Psoas muscle (tissue), 7 donors: ENCODE measurements at regions not wholly inside any gene's neighbourhood (a gene's known extent, or its start where the extent isn't known, plus 50 kb on each side); places are given as distances from the start of the nearest gene placed in this dataset.
"Not testable (repeated sequence)": the region's sequence is repeated elsewhere in the genome, so short reads cannot be mapped to it uniquely, and the experiment has no call there.

ENCODE experiments used
- ATAC-seq, 4 donors: fragments of 200-7000 bp; cut with Tn5 transposase; one replicate each; pipeline ENCODE4 v1.9.1; 2020; ENCODE audit warnings: moderate library complexity in 3 of 4, mild to moderate bottlenecking in 2 of 4
- DNase-seq, 2 donors: peaks; one replicate each; pipeline ENCODE4 v3.0.0-alpha.2; 2020
- H3K27ac ChIP-seq: fragments of 200-600 bp; one replicate; pipeline ENCODE4 v1.8.0; 2022
- H3K27me3 ChIP-seq, 3 donors: fragments of 200-600 bp in 1 of 3; one replicate each; pipeline versions ENCODE4 v1.6.1 to v1.8.0; 2013 to 2022; ENCODE audit warnings: low read length in 2 of 3, mild to moderate bottlenecking in 2 of 3, moderate library complexity in 1 of 3; ENCODE audit not compliant: insufficient read depth in 3 of 3
- H3K36me3 ChIP-seq, 2 donors: fragments of 200-600 bp in 1 of 2; one replicate each; pipeline versions ENCODE4 v1.6.1 to v1.8.0; 2013 to 2022; ENCODE audit warnings: low read depth in 1 of 2, mild to moderate bottlenecking in 1 of 2, moderate library complexity in 1 of 2; ENCODE audit not compliant: insufficient read depth in 1 of 2
- H3K4me1 ChIP-seq: fragments of 200-600 bp; one replicate; pipeline ENCODE4 v1.8.0; 2022
- H3K4me3 ChIP-seq: fragments of 200-600 bp; one replicate; pipeline ENCODE4 v1.8.0; 2022; ENCODE audit warnings: mild to moderate bottlenecking
- H3K9me3 ChIP-seq: fragments of 200-600 bp; one replicate; pipeline ENCODE4 v1.8.0; 2022
- WGBS, 3 donors: extraction: QIAGEN DNeasy Blood & Tissue Kit; methylation state at CpG; one replicate each; pipeline versions ENCODE4 v1.1.6 to v1.1.7; 2013; 5-methylcytosine and 5-hydroxymethylcytosine counted together
- intact Hi-C, 2 donors: fragments of 100-400 bp; cut with DNase I; formaldehyde crosslinking; loops; one replicate each; pipeline versions ENCODE4 v1.11.0 to v1.14.2; 2022
- TF ChIP-seq, protein P1 (sequence below): fragments of 200-600 bp; IDR thresholded peaks from one replicate; pipeline ENCODE4 v1.8.0; 2022; ENCODE audit warnings: antibody characterized with exemption
- donor health status: healthy with polysubstance abuse.
- donor health status: DM: no; HTN: no; CAD: no; lungs with moderate emphysema.
- donor health status: Bipolar disorder and iron deficiency.
- donor health status: healthy.
- donor health status: DM: yes; HTN: yes; CAD: no.
- donor health status: DM: no; HTN: no; CAD: no.
- donor health status: DM: yes; HTN: yes; CAD: no.

DNA sequence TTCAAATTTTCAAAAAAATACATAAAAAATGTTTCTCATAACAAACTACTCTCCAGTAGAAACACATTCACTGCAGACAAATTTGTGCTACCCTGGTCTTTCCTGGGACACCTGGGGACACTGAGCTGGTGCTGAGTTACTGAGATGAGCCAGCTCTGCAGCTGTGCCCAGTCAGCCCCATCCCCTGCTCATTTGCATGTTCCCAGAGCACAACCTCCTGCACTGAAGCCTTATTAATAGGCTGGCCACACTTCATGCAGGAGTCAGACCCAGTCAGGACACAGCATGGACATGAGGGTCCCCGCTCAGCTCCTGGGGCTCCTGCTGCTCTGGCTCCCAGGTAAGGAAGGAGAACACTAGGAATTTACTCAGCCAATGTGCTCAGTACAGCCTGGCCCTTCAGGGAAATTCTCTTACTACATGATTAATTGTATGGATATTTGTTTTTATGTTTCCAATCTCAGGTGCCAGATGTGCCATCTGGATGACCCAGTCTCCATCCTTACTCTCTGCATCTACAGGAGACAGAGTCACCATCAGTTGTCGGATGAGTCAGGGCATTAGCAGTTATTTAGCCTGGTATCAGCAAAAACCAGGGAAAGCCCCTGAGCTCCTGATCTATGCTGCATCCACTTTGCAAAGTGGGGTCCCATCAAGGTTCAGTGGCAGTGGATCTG is 1529.3 kb downstream of the RPIA start:
- H3K9me3 ChIP-seq, H3K36me3 ChIP-seq, H3K4me1 ChIP-seq, H3K27ac ChIP-seq, H3K27me3 ChIP-seq, H3K4me3 ChIP-seq, DNase-seq, intact Hi-C loops, ATAC-seq: not testable (repeated sequence)
- WGBS, 3 donors = 81 to 89% (median 82%) methylated on average over 2 of the region's 2 CpGs

- intact Hi-C loops = no loop called here
- DNase-seq = no peak
- Histone ChIP-seq H3K4me3 (no peak overlapping the region), H3K27me3 (no peaks in the 10 kb centered on the region), H3K9me3 (no peaks in the 10 kb centered on the region), H3K36me3 (no peaks in the 10 kb centered on the region), H3K4me1 (no peaks in the 10 kb centered on the region), H3K27ac (no peak overlapping the region)
- ATAC-seq = no peak
- TF ChIP-seq, protein P1, sequence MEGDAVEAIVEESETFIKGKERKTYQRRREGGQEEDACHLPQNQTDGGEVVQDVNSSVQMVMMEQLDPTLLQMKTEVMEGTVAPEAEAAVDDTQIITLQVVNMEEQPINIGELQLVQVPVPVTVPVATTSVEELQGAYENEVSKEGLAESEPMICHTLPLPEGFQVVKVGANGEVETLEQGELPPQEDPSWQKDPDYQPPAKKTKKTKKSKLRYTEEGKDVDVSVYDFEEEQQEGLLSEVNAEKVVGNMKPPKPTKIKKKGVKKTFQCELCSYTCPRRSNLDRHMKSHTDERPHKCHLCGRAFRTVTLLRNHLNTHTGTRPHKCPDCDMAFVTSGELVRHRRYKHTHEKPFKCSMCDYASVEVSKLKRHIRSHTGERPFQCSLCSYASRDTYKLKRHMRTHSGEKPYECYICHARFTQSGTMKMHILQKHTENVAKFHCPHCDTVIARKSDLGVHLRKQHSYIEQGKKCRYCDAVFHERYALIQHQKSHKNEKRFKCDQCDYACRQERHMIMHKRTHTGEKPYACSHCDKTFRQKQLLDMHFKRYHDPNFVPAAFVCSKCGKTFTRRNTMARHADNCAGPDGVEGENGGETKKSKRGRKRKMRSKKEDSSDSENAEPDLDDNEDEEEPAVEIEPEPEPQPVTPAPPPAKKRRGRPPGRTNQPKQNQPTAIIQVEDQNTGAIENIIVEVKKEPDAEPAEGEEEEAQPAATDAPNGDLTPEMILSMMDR = no peak
- WGBS, 3 donors = 15 to 18% (median 18%) methylated on average over 1 of the region's 1 CpG
Measured at GRCh38 chr2:90221300-90221651, 1529.8 kb downstream of the RPIA start.

DNA sequence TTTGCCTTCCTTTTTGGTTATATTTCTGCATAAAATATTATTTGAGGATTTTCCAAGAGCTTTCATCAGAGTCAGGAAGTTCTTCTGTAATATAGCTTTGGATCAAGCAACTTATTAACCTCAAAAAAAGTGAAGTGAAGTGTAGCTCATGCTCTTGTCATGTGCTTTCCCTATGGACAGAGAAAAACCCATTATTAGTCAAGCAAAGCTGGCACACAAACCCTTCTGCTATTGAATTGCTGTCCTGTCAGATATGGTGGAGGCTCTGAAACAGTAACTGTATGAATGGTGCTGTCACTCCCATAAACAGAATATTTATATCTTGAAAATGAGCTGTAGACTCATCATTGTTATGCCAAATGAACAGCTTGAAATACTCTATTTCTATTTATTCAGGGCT is 1533.3 kb downstream of the RPIA start:
- H3K36me3 ChIP-seq, ATAC-seq, H3K4me1 ChIP-seq, H3K4me3 ChIP-seq, intact Hi-C loops, H3K9me3 ChIP-seq, DNase-seq, H3K27ac ChIP-seq, H3K27me3 ChIP-seq: not testable (repeated sequence)

DNA sequence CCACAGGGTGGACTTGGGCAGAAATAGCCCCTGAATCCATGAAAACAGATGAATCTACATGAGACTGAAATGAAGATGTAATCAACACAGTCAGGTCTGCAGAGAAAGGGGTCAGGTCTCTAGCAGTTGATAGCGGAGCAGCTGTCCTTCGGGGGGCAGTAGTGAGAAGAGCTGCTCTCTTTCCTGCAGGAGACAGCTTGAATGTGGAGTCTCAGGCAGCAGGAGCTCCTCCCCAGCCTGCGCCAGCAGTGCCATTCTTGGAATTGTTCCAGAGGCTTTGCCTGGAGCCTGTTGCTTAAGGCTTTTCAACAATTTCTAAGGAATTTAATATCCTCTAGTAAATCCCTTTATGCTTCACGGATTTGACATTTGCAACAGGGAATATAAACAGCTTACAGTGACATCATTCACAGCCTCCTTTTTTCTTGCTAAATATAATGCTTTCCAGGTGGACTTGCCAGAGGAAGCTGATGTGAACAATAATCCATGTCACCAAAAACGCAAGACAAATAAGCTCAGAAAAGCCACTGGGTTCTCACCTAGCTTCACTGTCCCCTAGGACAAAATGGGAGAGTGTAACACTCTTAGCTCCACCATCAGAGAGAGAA is 1535.1 kb downstream of the RPIA start:
- H3K9me3 ChIP-seq, DNase-seq, H3K4me3 ChIP-seq, intact Hi-C loops, H3K27me3 ChIP-seq, ATAC-seq, H3K4me1 ChIP-seq, H3K27ac ChIP-seq, H3K36me3 ChIP-seq: not testable (repeated sequence)
- 1 to 25% (median 12%) methylated on average over 4 to 5 of the region's 5 CpGs for WGBS, 3 donors

- H3K4me1 ChIP-seq, H3K9me3 ChIP-seq, DNase-seq, H3K4me3 ChIP-seq, H3K36me3 ChIP-seq, H3K27ac ChIP-seq, intact Hi-C loops, ATAC-seq, H3K27me3 ChIP-seq: not testable (repeated sequence)
- 79 to 86% (median 83%) methylated on average over 4 of the region's 4 CpGs for WGBS, 3 donors
Measured at GRCh38 chr2:90231199-90231598, 1539.7 kb downstream of the RPIA start.

GRCh38 chr2:90235452-90235851 is 1544.0 kb downstream of the RPIA start:
- H3K27me3 ChIP-seq, H3K4me1 ChIP-seq, H3K4me3 ChIP-seq, H3K9me3 ChIP-seq, DNase-seq, H3K36me3 ChIP-seq, H3K27ac ChIP-seq, ATAC-seq, intact Hi-C loops: not testable (repeated sequence)
- 20 to 50% (median 39%) methylated on average over 1 of the region's 1 CpG for WGBS, 3 donors

DNA sequence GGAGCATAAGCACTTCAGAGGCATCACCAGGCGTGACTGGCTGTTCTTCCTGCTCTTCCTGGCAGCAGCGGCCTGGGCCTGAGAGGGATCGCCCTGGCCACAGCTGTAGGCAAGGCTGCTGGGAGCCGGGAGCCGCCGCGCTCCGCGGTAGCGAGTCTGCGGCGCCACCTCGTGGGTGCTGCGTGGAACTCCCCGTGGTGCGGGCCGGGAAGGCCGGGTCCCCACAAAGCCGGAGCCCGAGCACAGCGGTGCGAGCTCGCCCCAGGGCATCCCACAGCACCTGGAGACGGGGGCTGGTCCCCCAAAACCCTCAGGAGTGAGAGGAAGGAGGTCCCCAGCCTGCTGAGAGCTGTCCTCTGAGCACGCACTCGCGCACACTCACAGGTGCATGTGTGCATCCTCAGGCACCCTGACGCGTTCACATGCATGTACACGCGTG is 1546.5 kb downstream of the RPIA start:
- WGBS, 3 donors = 24 to 50% (median 28%) methylated on average over 18 to 31 of the region's 31 CpGs
- DNase-seq (peak; percentile 62 to 83), ATAC-seq (peak in 1 of 4 donors; percentile 56)
- H3K27me3 ChIP-seq, intact Hi-C loops, H3K4me1 ChIP-seq, H3K27ac ChIP-seq, H3K36me3 ChIP-seq, H3K4me3 ChIP-seq, H3K9me3 ChIP-seq: not testable (repeated sequence)
- TF ChIP-seq, protein P1 = peak; percentile 27

DNA sequence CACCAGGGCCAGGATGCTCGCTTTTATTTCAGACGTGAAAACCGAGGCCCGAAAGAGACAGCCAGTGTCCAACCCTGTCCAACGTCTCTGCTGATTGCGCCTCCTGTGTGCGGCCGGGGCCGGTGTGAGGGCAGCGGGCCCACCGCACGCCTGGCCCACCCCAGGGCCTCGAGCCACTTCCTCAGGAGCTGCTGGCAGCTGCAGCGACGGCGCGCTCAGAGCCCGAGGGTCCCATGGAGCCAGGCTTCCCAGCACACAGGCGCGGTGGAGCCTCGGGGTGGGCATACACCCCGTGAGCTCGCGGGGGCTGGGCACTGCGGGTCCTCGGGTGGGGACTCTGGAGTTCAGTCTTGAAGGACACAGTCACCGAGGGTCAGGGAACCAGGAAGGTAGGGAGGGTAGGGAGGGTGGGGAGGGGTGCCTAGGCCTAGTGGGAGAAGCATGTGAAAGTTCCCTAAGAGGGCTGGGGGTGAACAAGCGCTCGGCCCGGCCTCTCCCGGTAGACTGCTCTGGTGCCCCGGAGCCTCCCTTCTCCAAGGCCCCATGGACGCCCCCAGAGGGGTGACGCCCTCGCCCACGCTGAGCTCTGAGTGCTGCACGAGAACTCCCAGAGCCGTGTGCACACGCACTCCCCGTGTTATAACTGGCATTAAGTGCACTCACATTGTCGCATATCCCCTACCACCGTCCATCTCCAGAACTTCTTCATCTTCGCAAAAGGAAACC is 1547.2 kb downstream of the RPIA start:
- ATAC-seq, H3K27me3 ChIP-seq, H3K4me1 ChIP-seq, H3K36me3 ChIP-seq, H3K9me3 ChIP-seq, H3K27ac ChIP-seq, H3K4me3 ChIP-seq, DNase-seq, intact Hi-C loops: not testable (repeated sequence)
- WGBS, 3 donors = 88 to 90% (median 88%) methylated on average over 40 to 43 of the region's 43 CpGs

DNA sequence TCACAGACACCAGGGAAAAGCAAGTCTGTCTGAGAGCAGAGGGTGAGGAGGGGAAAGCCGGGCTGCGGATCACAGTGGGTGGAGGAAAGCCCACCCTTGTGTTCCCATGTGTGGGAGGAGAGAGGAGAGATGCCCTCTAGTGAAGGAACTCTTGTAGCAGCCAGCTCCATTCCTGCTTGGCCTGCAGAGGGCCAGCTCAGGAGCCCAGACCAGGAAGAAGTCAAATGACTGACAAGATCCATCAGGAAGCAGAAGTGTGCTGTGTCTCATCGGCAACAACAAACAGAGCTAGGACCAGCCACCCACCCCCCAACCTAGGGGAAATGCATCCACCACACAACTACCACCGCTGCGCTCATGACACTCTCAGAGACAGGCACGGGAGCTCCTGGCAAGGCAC is 1548.3 kb downstream of the RPIA start:
- H3K4me1 ChIP-seq, H3K36me3 ChIP-seq, H3K9me3 ChIP-seq, ATAC-seq, H3K27ac ChIP-seq, H3K4me3 ChIP-seq, H3K27me3 ChIP-seq, intact Hi-C loops, DNase-seq: not testable (repeated sequence)
- 35 to 71% (median 58%) methylated on average over 2 to 6 of the region's 6 CpGs for WGBS, 3 donors
